Progenitor cell of endocrine pancreas (in vitro differentiated cells): ENCODE measurements at regions not wholly inside any gene's neighbourhood (a gene's known extent, or its start where the extent isn't known, plus 50 kb on each side); places are given as distances from the start of the nearest gene placed in this dataset.

Experiments
- DNase-seq: peaks from one replicate; pipeline ENCODE4 v3.0.0; 2021; ENCODE audit warnings: low spot score; ENCODE audit not compliant: unreplicated experiment
- H3K27ac Mint-ChIP-seq: 2 replicates; pipeline ENCODE4 v1.8.0; 2021; ENCODE audit warnings: mild to moderate bottlenecking, moderate library complexity, mixed read lengths
- H3K27me3 Mint-ChIP-seq: 2 replicates; pipeline ENCODE4 v1.8.0; 2021; ENCODE audit warnings: mixed read lengths
- H3K36me3 Mint-ChIP-seq: 2 replicates; pipeline ENCODE4 v1.8.0; 2022; ENCODE audit warnings: mixed read lengths; ENCODE audit not compliant: insufficient read depth
- H3K4me1 Mint-ChIP-seq: 2 replicates; pipeline ENCODE4 v1.8.0; 2021; ENCODE audit warnings: low read depth, mixed read lengths
- H3K4me3 Mint-ChIP-seq: 2 replicates; pipeline ENCODE4 v1.8.0; 2021; ENCODE audit warnings: low read depth, mild to moderate bottlenecking, moderate library complexity, mixed read lengths
- H3K9me3 Mint-ChIP-seq: 2 replicates; pipeline ENCODE4 v1.8.0; 2021; ENCODE audit warnings: low read depth, mixed read lengths
- TF ChIP-seq, protein P1 (sequence below): fragments of 200-600 bp; sonication (generic); IDR thresholded peaks from one replicate; pipeline ENCODE4 v1.5.0; 2021; ENCODE audit warnings: antibody characterized with exemption, mild to moderate bottlenecking; ENCODE audit not compliant: unreplicated experiment

DNA sequence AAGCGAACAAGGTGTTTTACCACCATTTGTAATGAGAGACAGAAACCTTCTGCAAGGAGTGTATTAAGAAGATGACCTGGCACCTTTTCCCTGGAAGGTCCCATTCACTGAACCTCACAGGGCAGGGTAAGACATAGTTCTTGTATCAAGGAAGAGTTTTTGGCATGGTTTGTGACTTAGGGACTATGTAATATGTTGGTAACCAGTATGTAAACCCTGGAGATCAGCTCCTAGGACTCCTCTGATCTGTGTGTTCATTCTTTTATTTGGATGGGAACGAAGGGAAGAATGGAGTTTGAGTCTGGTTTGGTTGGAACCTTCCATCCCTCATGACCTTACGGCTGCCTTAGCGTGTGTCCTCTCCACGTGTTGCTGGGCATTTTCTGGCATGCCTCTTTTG lies 175.4 kb downstream of the CAND1 start:
- H3K27me3 Mint-ChIP-seq, result no peaks in the 10 kb centered on the region
- TF ChIP-seq, protein P1, sequence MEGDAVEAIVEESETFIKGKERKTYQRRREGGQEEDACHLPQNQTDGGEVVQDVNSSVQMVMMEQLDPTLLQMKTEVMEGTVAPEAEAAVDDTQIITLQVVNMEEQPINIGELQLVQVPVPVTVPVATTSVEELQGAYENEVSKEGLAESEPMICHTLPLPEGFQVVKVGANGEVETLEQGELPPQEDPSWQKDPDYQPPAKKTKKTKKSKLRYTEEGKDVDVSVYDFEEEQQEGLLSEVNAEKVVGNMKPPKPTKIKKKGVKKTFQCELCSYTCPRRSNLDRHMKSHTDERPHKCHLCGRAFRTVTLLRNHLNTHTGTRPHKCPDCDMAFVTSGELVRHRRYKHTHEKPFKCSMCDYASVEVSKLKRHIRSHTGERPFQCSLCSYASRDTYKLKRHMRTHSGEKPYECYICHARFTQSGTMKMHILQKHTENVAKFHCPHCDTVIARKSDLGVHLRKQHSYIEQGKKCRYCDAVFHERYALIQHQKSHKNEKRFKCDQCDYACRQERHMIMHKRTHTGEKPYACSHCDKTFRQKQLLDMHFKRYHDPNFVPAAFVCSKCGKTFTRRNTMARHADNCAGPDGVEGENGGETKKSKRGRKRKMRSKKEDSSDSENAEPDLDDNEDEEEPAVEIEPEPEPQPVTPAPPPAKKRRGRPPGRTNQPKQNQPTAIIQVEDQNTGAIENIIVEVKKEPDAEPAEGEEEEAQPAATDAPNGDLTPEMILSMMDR, result no peak
- H3K4me1 Mint-ChIP-seq, result peaks cover 5% of the 10 kb centered on the region
- H3K27ac Mint-ChIP-seq, result no peak overlapping the region
- H3K36me3 Mint-ChIP-seq, result no peaks in the 10 kb centered on the region
- no peak overlapping the region for H3K4me3 Mint-ChIP-seq
- peaks cover 3% of the 10 kb centered on the region for H3K9me3 Mint-ChIP-seq
- DNase-seq, result no peak

DNA sequence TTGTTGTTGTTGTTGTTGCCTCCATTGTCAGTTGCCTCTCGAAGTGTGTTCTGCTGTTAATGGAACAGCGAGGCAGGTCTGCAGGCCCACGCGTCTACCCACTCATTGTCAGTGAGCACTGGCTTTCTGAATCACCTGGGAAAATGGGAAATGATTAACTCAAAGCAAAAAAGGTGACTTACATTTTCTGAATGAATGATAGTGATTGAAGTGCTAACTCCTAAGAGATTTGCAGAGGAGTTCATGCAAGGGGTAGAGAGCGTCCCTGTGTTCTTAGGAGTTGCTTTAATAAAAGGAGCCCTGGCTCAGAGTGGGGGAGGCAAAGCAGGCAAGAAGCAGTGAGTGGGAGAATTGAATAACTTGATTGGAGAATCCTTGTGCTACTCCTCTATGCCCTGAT lies 177.6 kb downstream of the CAND1 start:
- H3K4me3 Mint-ChIP-seq, result no peak overlapping the region
- peaks cover 4% of the 10 kb centered on the region for H3K4me1 Mint-ChIP-seq
- H3K27me3 Mint-ChIP-seq, result no peaks in the 10 kb centered on the region
- no peak overlapping the region for H3K27ac Mint-ChIP-seq
- H3K36me3 Mint-ChIP-seq, result no peaks in the 10 kb centered on the region
- DNase-seq, result no peak
- H3K9me3 Mint-ChIP-seq, result peaks cover 3% of the 10 kb centered on the region
- TF ChIP-seq, protein P1, result no peak

DNA sequence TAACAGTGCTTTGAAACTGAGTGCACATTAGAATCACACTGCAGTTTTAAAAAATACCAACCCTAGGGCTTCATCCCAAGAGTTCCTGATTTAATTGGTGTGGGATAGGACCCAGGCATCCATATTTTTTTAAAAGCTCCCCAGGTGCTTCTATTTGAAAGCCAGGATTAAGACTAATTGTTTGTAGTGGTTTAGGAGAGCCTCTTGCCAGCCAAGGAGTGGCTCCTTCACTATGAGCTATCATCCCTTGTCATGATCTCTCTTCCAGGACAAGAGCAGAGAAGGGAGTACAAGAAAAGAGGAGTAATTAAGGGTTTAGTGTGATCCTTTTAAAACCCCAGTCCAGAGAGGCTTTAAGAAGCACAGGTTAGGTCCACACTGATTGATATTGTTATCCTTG lies 178.0 kb downstream of the CAND1 start:
- DNase-seq, result no peak
- no peaks in the 10 kb centered on the region for H3K36me3 Mint-ChIP-seq
- H3K9me3 Mint-ChIP-seq, result peaks cover 3% of the 10 kb centered on the region
- TF ChIP-seq, protein P1, result no peak
- H3K4me1 Mint-ChIP-seq, result peaks cover 4% of the 10 kb centered on the region
- no peak overlapping the region for H3K27ac Mint-ChIP-seq
- H3K4me3 Mint-ChIP-seq, result no peak overlapping the region
- H3K27me3 Mint-ChIP-seq, result no peaks in the 10 kb centered on the region

DNA sequence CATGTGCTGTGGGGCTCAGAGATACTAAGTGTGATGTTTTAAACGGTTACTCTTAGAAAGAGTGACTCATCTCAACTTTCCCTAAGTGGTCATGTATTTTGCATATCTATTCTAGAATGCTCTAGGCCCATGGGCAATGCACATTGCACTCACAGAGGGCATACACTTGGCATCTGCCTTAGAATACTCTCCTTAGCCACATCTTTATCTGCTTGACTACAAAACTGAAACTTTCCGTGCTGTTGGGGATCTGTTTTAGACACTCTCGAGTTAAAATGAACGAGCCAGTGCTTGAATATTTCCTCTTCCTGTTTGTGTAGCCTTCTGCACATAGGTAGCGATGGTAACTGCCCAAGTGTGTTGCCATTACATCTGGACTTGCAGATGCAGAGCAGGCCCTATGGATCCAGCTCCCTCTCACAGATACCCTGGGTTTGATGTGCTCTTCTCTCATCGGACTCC lies 180.5 kb downstream of the CAND1 start:
- H3K9me3 Mint-ChIP-seq, result peaks cover 3% of the 10 kb centered on the region
- TF ChIP-seq, protein P1, result no peak
- H3K27ac Mint-ChIP-seq, result no peak overlapping the region
- no peaks in the 10 kb centered on the region for H3K36me3 Mint-ChIP-seq
- H3K4me3 Mint-ChIP-seq, result no peak overlapping the region
- peaks cover 4% of the 10 kb centered on the region for H3K4me1 Mint-ChIP-seq
- DNase-seq, result no peak
- peaks cover 5% of the 10 kb centered on the region for H3K27me3 Mint-ChIP-seq

DNA sequence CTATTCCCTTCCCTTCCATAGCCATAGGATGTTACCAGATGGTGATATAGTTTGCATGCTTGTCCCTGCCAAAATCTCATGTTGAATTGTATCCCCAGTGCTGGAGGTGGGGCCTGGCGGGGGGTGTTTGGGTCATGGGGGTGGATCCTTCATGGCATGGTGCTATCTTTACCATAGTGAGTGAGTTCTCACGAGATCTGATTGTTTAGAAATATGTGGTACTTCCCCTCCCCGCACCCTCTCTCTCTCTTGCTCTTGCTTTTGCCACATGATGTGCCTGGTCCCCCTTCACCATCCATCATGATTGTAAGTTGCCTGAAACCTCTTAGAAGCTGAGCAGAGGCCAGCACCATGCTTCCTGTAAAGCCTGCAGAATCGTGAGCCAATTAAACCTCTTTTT lies 181.3 kb downstream of the CAND1 start:
- TF ChIP-seq, protein P1, result no peak

More for the DNA sequence above, 181.3 kb downstream of the CAND1 start:
- H3K4me3 Mint-ChIP-seq, result no peak overlapping the region
- DNase-seq, result no peak
- H3K27ac Mint-ChIP-seq, result no peak overlapping the region
- H3K9me3 Mint-ChIP-seq, result no peaks in the 10 kb centered on the region
- peaks cover 4% of the 10 kb centered on the region for H3K4me1 Mint-ChIP-seq
- peaks cover 5% of the 10 kb centered on the region for H3K27me3 Mint-ChIP-seq
- H3K36me3 Mint-ChIP-seq, result no peaks in the 10 kb centered on the region
